K562 (cell line): ENCODE measurements at regions not wholly inside any gene's neighbourhood (a gene's known extent, or its start where the extent isn't known, plus 50 kb on each side); places are given as distances from the start of the nearest gene placed in this dataset.

Source experiments
- TSHZ1 ChIP-seq: fragments of 250-450 bp; sonication (Bioruptor Pico); IDR thresholded peaks from 2 replicates; pipeline ENCODE4 v1.4.0; 2020; ENCODE audit warnings: mild to moderate bottlenecking, moderate library complexity
- ZBTB7A ChIP-seq: IDR thresholded peaks from 2 replicates; pipeline ENCODE4 v1.6.1; 2011; ENCODE audit warnings: low read depth, mild to moderate bottlenecking, low read length, moderate library complexity, borderline replicate concordance; ENCODE audit not compliant: control insufficient read depth
- TF ChIP-seq, protein P1 (sequence below): fragments of 250-450 bp; sonication (Bioruptor Pico); IDR thresholded peaks from 2 replicates; pipeline ENCODE4 v1.4.0; 2020

DNA sequence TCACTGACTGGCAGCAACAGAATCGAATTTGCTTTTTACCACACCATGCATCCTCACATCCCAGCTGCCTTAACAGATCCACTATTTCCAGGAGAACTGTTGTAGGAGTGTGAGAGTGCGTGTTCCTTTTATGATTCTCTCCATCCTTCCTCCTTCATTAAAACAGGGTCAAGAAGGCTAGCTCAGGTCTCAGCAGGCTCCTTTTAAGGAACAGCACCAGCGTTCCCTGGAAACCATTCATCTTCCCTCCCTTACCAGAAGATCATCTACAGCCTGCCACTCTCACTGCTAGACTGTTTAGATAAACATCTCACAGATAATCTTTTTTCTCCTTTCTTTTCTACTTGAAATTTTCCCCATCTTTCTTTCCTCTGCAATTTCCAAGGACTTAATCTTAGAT, 1531.9 kb upstream of the CDH8 start (continued):
- TF ChIP-seq, protein P1, sequence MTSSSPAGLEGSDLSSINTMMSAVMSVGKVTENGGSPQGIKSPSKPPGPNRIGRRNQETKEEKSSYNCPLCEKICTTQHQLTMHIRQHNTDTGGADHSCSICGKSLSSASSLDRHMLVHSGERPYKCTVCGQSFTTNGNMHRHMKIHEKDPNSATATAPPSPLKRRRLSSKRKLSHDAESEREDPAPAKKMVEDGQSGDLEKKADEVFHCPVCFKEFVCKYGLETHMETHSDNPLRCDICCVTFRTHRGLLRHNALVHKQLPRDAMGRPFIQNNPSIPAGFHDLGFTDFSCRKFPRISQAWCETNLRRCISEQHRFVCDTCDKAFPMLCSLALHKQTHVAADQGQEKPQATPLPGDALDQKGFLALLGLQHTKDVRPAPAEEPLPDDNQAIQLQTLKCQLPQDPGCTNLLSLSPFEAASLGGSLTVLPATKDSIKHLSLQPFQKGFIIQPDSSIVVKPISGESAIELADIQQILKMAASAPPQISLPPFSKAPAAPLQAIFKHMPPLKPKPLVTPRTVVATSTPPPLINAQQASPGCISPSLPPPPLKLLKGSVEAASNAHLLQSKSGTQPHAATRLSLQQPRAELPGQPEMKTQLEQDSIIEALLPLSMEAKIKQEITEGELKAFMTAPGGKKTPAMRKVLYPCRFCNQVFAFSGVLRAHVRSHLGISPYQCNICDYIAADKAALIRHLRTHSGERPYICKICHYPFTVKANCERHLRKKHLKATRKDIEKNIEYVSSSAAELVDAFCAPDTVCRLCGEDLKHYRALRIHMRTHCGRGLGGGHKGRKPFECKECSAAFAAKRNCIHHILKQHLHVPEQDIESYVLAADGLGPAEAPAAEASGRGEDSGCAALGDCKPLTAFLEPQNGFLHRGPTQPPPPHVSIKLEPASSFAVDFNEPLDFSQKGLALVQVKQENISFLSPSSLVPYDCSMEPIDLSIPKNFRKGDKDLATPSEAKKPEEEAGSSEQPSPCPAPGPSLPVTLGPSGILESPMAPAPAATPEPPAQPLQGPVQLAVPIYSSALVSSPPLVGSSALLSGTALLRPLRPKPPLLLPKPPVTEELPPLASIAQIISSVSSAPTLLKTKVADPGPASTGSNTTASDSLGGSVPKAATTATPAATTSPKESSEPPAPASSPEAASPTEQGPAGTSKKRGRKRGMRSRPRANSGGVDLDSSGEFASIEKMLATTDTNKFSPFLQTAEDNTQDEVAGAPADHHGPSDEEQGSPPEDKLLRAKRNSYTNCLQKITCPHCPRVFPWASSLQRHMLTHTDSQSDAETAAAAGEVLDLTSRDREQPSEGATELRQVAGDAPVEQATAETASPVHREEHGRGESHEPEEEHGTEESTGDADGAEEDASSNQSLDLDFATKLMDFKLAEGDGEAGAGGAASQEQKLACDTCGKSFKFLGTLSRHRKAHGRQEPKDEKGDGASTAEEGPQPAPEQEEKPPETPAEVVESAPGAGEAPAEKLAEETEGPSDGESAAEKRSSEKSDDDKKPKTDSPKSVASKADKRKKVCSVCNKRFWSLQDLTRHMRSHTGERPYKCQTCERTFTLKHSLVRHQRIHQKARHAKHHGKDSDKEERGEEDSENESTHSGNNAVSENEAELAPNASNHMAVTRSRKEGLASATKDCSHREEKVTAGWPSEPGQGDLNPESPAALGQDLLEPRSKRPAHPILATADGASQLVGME (CRISPR knock-in tag): no peak
- TF ChIP-seq ZBTB7A (no peak), TSHZ1 (CRISPR knock-in tag) (no peak)
